ENCODE measurements at regions not wholly inside any gene's neighbourhood (a gene's known extent, or its start where the extent isn't known, plus 50 kb on each side); places are given as distances from the start of the nearest gene placed in this dataset.
A peak's percentile ranks its signal among the peaks of the same experiment; 100 is the strongest.
"Not testable (repeated sequence)": the region's sequence is repeated elsewhere in the genome, so short reads cannot be mapped to it uniquely, and the experiment has no call there.

- H3K4me3 Mint-ChIP-seq, H3K36me3 Mint-ChIP-seq, H3K27ac Mint-ChIP-seq, H3K4me1 Mint-ChIP-seq, H3K27me3 Mint-ChIP-seq: not testable (repeated sequence)
- H3K9me3 Mint-ChIP-seq = peaks cover 4 to 16% (median 8%) of the 10 kb centered on the region in 3 donors
Measured at GRCh38 chr7:67497914-67498313, 501.3 kb downstream of the TYW1 start.

- Mint-ChIP-seq H3K27me3 (no peaks in the 10 kb centered on the region), H3K27ac (no peak overlapping the region), H3K9me3 (peaks cover 0 to 24% (median 3%) of the 10 kb centered on the region in 3 donors)
Measured at GRCh38 chr7:67502929-67503328, 506.3 kb downstream of the TYW1 start.

GRCh38 chr7:67505449-67505848, 508.8 kb downstream of the TYW1 start:
- H3K36me3 Mint-ChIP-seq = no peaks in the 10 kb centered on the region
- no peaks in the 10 kb centered on the region for H3K4me1 Mint-ChIP-seq
- H3K27ac Mint-ChIP-seq = no peak overlapping the region
- peaks cover 0 to 15% (median 1%) of the 10 kb centered on the region in 3 donors for H3K9me3 Mint-ChIP-seq
- no peak overlapping the region for H3K4me3 Mint-ChIP-seq
- H3K27me3 Mint-ChIP-seq = no peaks in the 10 kb centered on the region

More at GRCh38 chr7:67502929-67503328, 506.3 kb downstream of the TYW1 start:
- Mint-ChIP-seq H3K36me3 (no peaks in the 10 kb centered on the region), H3K4me1 (no peaks in the 10 kb centered on the region), H3K4me3 (no peak overlapping the region)

GRCh38 chr7:67512481-67512880, 515.8 kb downstream of the TYW1 start:
- H3K4me1 Mint-ChIP-seq = no peaks in the 10 kb centered on the region
- peaks cover 0 to 8% (median 0%) of the 10 kb centered on the region in 3 donors for H3K9me3 Mint-ChIP-seq
- H3K4me3 Mint-ChIP-seq = no peak overlapping the region
- H3K36me3 Mint-ChIP-seq = no peaks in the 10 kb centered on the region
- no peak overlapping the region for H3K27ac Mint-ChIP-seq
- no peaks in the 10 kb centered on the region for H3K27me3 Mint-ChIP-seq

- Mint-ChIP-seq H3K27me3 (no peaks in the 10 kb centered on the region), H3K27ac (no peak overlapping the region), H3K36me3 (no peaks in the 10 kb centered on the region), H3K4me3 (no peak overlapping the region), H3K4me1 (no peaks in the 10 kb centered on the region), H3K9me3 (peaks cover 0 to 13% (median 9%) of the 10 kb centered on the region in 3 donors)
Measured at GRCh38 chr7:67518580-67518979, 521.9 kb downstream of the TYW1 start.

- no peaks in the 10 kb centered on the region for H3K27me3 Mint-ChIP-seq
- no peaks in the 10 kb centered on the region for H3K4me1 Mint-ChIP-seq
- no peak overlapping the region for H3K27ac Mint-ChIP-seq
Measured at GRCh38 chr7:67519171-67519570, 522.5 kb downstream of the TYW1 start.

GRCh38 chr7:67522504-67522903, 525.9 kb downstream of the TYW1 start:
- Mint-ChIP-seq H3K27me3 (no peaks in the 10 kb centered on the region), H3K4me3 (no peak overlapping the region), H3K36me3 (peaks cover 1% of the 10 kb centered on the region), H3K4me1 (no peaks in the 10 kb centered on the region), H3K27ac (no peak overlapping the region), H3K9me3 (peaks cover 0 to 13% (median 6%) of the 10 kb centered on the region in 3 donors)

More at GRCh38 chr7:67519171-67519570, 522.5 kb downstream of the TYW1 start:
- H3K36me3 Mint-ChIP-seq = no peaks in the 10 kb centered on the region
- H3K9me3 Mint-ChIP-seq = peaks cover 0 to 13% (median 9%) of the 10 kb centered on the region in 3 donors
- H3K4me3 Mint-ChIP-seq = no peak overlapping the region

GRCh38 chr7:67523713-67524112, 527.1 kb downstream of the TYW1 start:
- no peaks in the 10 kb centered on the region for H3K27me3 Mint-ChIP-seq
- no peaks in the 10 kb centered on the region for H3K4me1 Mint-ChIP-seq
- peaks cover 0 to 16% (median 6%) of the 10 kb centered on the region in 3 donors for H3K9me3 Mint-ChIP-seq
- H3K4me3 Mint-ChIP-seq = no peak overlapping the region
- peaks cover 1% of the 10 kb centered on the region for H3K36me3 Mint-ChIP-seq
- no peak overlapping the region for H3K27ac Mint-ChIP-seq

- Mint-ChIP-seq H3K4me1 (no peaks in the 10 kb centered on the region), H3K9me3 (peaks cover 0 to 7% (median 0%) of the 10 kb centered on the region in 3 donors), H3K27ac (no peak overlapping the region), H3K4me3 (no peak overlapping the region), H3K27me3 (no peaks in the 10 kb centered on the region), H3K36me3 (peaks cover 1% of the 10 kb centered on the region)
Measured at GRCh38 chr7:67525588-67525987, 529.0 kb downstream of the TYW1 start.

- Mint-ChIP-seq H3K27me3 (no peaks in the 10 kb centered on the region), H3K4me3 (no peak overlapping the region), H3K4me1 (no peaks in the 10 kb centered on the region), H3K36me3 (no peaks in the 10 kb centered on the region), H3K27ac (no peak overlapping the region), H3K9me3 (peaks cover 2 to 14% (median 4%) of the 10 kb centered on the region in 3 donors)
Measured at GRCh38 chr7:67535241-67535989, 538.8 kb downstream of the TYW1 start.

- no peaks in the 10 kb centered on the region for H3K4me1 Mint-ChIP-seq
- H3K27ac Mint-ChIP-seq = no peak overlapping the region
Measured at GRCh38 chr7:67542916-67543315, 546.3 kb downstream of the TYW1 start.

GRCh38 chr7:67547183-67547907, 550.7 kb downstream of the TYW1 start:
- Mint-ChIP-seq H3K4me3 (no peak overlapping the region), H3K4me1 (no peaks in the 10 kb centered on the region), H3K27me3 (no peaks in the 10 kb centered on the region), H3K9me3 (peaks cover 2 to 13% (median 3%) of the 10 kb centered on the region in 3 donors), H3K27ac (no peak overlapping the region), H3K36me3 (no peaks in the 10 kb centered on the region)

More at GRCh38 chr7:67542916-67543315, 546.3 kb downstream of the TYW1 start:
- Mint-ChIP-seq H3K27me3 (no peaks in the 10 kb centered on the region), H3K4me3 (no peak overlapping the region), H3K36me3 (no peaks in the 10 kb centered on the region), H3K9me3 (peaks cover 0 to 4% (median 3%) of the 10 kb centered on the region in 3 donors)

GRCh38 chr7:67549126-67549525, 552.5 kb downstream of the TYW1 start:
- no peaks in the 10 kb centered on the region for H3K27me3 Mint-ChIP-seq
- no peak overlapping the region for H3K4me3 Mint-ChIP-seq
- peaks cover 2 to 11% (median 3%) of the 10 kb centered on the region in 3 donors for H3K9me3 Mint-ChIP-seq
- H3K4me1 Mint-ChIP-seq = no peaks in the 10 kb centered on the region
- no peak overlapping the region for H3K27ac Mint-ChIP-seq
- H3K36me3 Mint-ChIP-seq = no peaks in the 10 kb centered on the region

- H3K27me3 Mint-ChIP-seq = no peaks in the 10 kb centered on the region
- no peak overlapping the region for H3K4me3 Mint-ChIP-seq
- no peaks in the 10 kb centered on the region for H3K36me3 Mint-ChIP-seq
- no peaks in the 10 kb centered on the region for H3K4me1 Mint-ChIP-seq
- H3K9me3 Mint-ChIP-seq = peaks cover 2 to 11% (median 8%) of the 10 kb centered on the region in 3 donors
- H3K27ac Mint-ChIP-seq = peak overlapping the region in 1 of 3 donors; percentile 40
Measured at GRCh38 chr7:67550801-67551436, 554.3 kb downstream of the TYW1 start.

GRCh38 chr7:67552738-67553137, 556.1 kb downstream of the TYW1 start:
- no peaks in the 10 kb centered on the region for H3K27me3 Mint-ChIP-seq
- peak overlapping the region in 1 of 4 donors; percentile 17 for H3K4me3 Mint-ChIP-seq
- H3K9me3 Mint-ChIP-seq = peaks cover under 1 to 10% (median 8%) of the 10 kb centered on the region in 3 donors
- H3K36me3 Mint-ChIP-seq = no peaks in the 10 kb centered on the region
- no peak overlapping the region for H3K27ac Mint-ChIP-seq
- no peaks in the 10 kb centered on the region for H3K4me1 Mint-ChIP-seq

Measured in IgD-negative memory B cell (primary cell).